ENCODE measurements at regions not wholly inside any gene's neighbourhood (a gene's known extent, or its start where the extent isn't known, plus 50 kb on each side); places are given as distances from the start of the nearest gene placed in this dataset.
"Not testable (repeated sequence)": the region's sequence is repeated elsewhere in the genome, so short reads cannot be mapped to it uniquely, and the experiment has no call there.

GRCh38 chr17:30731210-30732132 lies 93.0 kb downstream of the CRLF3 start:
- peak overlapping the region; percentile 63 for H3K4me3 ChIP-seq (ENCODE audit: low read depth, low read length)
- H3K36me3 ChIP-seq (ENCODE audit: control insufficient read depth, insufficient read depth, low read length); POLR2A ChIA-PET; H3K27me3 ChIP-seq (ENCODE audit: control insufficient read depth, insufficient read depth, low read length); CTCF ChIA-PET: not testable (repeated sequence)
- peak; percentile 31 for DNase-seq (ENCODE audit: low read depth)

- H3K36me3 ChIP-seq (ENCODE audit: control insufficient read depth, insufficient read depth, low read length); CTCF ChIA-PET; DNase-seq (ENCODE audit: low read depth); H3K27me3 ChIP-seq (ENCODE audit: control insufficient read depth, insufficient read depth, low read length); POLR2A ChIA-PET: not testable (repeated sequence)
- peak overlapping the region; percentile 23; the same call in 1 of the 2 replicates for H3K4me3 ChIP-seq (ENCODE audit: low read depth, low read length)
Observed at GRCh38 chr17:30730837-30731209, 93.7 kb downstream of the CRLF3 start.

- DNase-seq (ENCODE audit: low read depth); H3K4me3 ChIP-seq (ENCODE audit: low read depth, low read length); POLR2A ChIA-PET; H3K27me3 ChIP-seq (ENCODE audit: control insufficient read depth, insufficient read depth, low read length); H3K36me3 ChIP-seq (ENCODE audit: control insufficient read depth, insufficient read depth, low read length): not testable (repeated sequence)
- CTCF ChIA-PET, result interaction anchor here (1.7 kb wide), 1 partner anchor 11 kb away, joined by 4 read pairs; no protein-coding TSS in a partner anchor
Observed at GRCh38 chr17:30730171-30730836, 94.2 kb downstream of the CRLF3 start.

GRCh38 chr17:30729471-30730170 lies 94.9 kb downstream of the CRLF3 start:
- H3K4me3 ChIP-seq (ENCODE audit: low read depth, low read length); H3K27me3 ChIP-seq (ENCODE audit: control insufficient read depth, insufficient read depth, low read length); DNase-seq (ENCODE audit: low read depth); POLR2A ChIA-PET; H3K36me3 ChIP-seq (ENCODE audit: control insufficient read depth, insufficient read depth, low read length): not testable (repeated sequence)
- CTCF ChIA-PET, result interaction anchor here (1.7 kb wide), 1 partner anchor 11 kb away, joined by 4 read pairs; no protein-coding TSS in a partner anchor

- CTCF ChIA-PET; H3K27me3 ChIP-seq (ENCODE audit: control insufficient read depth, insufficient read depth, low read length); POLR2A ChIA-PET; DNase-seq (ENCODE audit: low read depth); H3K36me3 ChIP-seq (ENCODE audit: control insufficient read depth, insufficient read depth, low read length); H3K4me3 ChIP-seq (ENCODE audit: low read depth, low read length): not testable (repeated sequence)
Observed at GRCh38 chr17:30727517-30727916, 97.0 kb downstream of the CRLF3 start.

- H3K27me3 ChIP-seq (ENCODE audit: control insufficient read depth, insufficient read depth, low read length); POLR2A ChIA-PET; H3K4me3 ChIP-seq (ENCODE audit: low read depth, low read length); DNase-seq (ENCODE audit: low read depth); H3K36me3 ChIP-seq (ENCODE audit: control insufficient read depth, insufficient read depth, low read length): not testable (repeated sequence)
- CTCF ChIA-PET, result interaction anchor here (1.3 to 2.1 kb wide), 2 partner anchors 11 to 126 kb away, joined by 3 to 4 read pairs; no protein-coding TSS in a partner anchor
Observed at GRCh38 chr17:30726734-30727133, 97.8 kb downstream of the CRLF3 start.

GRCh38 chr17:30726310-30726709 lies 98.2 kb downstream of the CRLF3 start:
- H3K4me3 ChIP-seq (ENCODE audit: low read depth, low read length); H3K27me3 ChIP-seq (ENCODE audit: control insufficient read depth, insufficient read depth, low read length); H3K36me3 ChIP-seq (ENCODE audit: control insufficient read depth, insufficient read depth, low read length); POLR2A ChIA-PET; DNase-seq (ENCODE audit: low read depth): not testable (repeated sequence)
- CTCF ChIA-PET, result interaction anchor here (1.3 to 2.1 kb wide), 2 partner anchors 10 to 126 kb away, joined by 3 to 4 read pairs; no protein-coding TSS in a partner anchor

GRCh38 chr17:30724034-30724650 lies 100.3 kb downstream of the CRLF3 start:
- H3K4me3 ChIP-seq (ENCODE audit: low read depth, low read length); CTCF ChIA-PET; DNase-seq (ENCODE audit: low read depth); POLR2A ChIA-PET; H3K27me3 ChIP-seq (ENCODE audit: control insufficient read depth, insufficient read depth, low read length); H3K36me3 ChIP-seq (ENCODE audit: control insufficient read depth, insufficient read depth, low read length): not testable (repeated sequence)

GRCh38 chr17:30722114-30722780 lies 102.2 kb downstream of the CRLF3 start:
- H3K36me3 ChIP-seq (ENCODE audit: control insufficient read depth, insufficient read depth, low read length); DNase-seq (ENCODE audit: low read depth); H3K4me3 ChIP-seq (ENCODE audit: low read depth, low read length); POLR2A ChIA-PET; H3K27me3 ChIP-seq (ENCODE audit: control insufficient read depth, insufficient read depth, low read length): not testable (repeated sequence)
- CTCF ChIA-PET, result interaction anchor here (0.5 kb wide), 1 partner anchor 383 kb away, joined by 3 read pairs; no protein-coding TSS in a partner anchor

GRCh38 chr17:30720971-30721370 lies 103.5 kb downstream of the CRLF3 start:
- H3K27me3 ChIP-seq (ENCODE audit: control insufficient read depth, insufficient read depth, low read length); POLR2A ChIA-PET; H3K4me3 ChIP-seq (ENCODE audit: low read depth, low read length); H3K36me3 ChIP-seq (ENCODE audit: control insufficient read depth, insufficient read depth, low read length); DNase-seq (ENCODE audit: low read depth): not testable (repeated sequence)
- CTCF ChIA-PET, result interaction anchor here (0.6 kb wide), 1 partner anchor 340 kb away, joined by 3 read pairs; no protein-coding TSS in a partner anchor

Data from BJ (cell line).